AG04450 (cell line): ENCODE measurements at regions not wholly inside any gene's neighbourhood (a gene's known extent, or its start where the extent isn't known, plus 50 kb on each side); places are given as distances from the start of the nearest gene placed in this dataset.

Source experiments
- CTCF ChIA-PET: fragments of 300-600, 350-600 bp; formaldehyde crosslinking; extraction: SDS; loops from one replicate; lab custom pipeline; 2022; ENCODE audit warnings: antibody characterized with exemption, inconsistent platforms; lab: Charles Lee
- POLR2A ChIA-PET: fragments of 350-600 bp; formaldehyde crosslinking; extraction: SDS; loops from one replicate; lab custom pipeline; 2021; ENCODE audit warnings: antibody characterized with exemption, inconsistent platforms; lab: Yijun Ruan, JAX
- DNase-seq: peaks from one replicate; pipeline ENCODE4 v3.0.0-alpha.2; 2011; ENCODE audit warnings: low read depth, low spot score
- H3K27ac ChIP-seq: one replicate; pipeline ENCODE4 v1.5.1; 2012; ENCODE audit warnings: low read depth, low read length, control low read depth
- H3K27me3 ChIP-seq: one replicate; pipeline ENCODE4 v1.6.0; 2012; ENCODE audit warnings: low read length; ENCODE audit not compliant: control insufficient read depth, insufficient read depth
- H3K4me3 ChIP-seq: 2 replicates; pipeline ENCODE4 v1.5.1; 2011; ENCODE audit warnings: mild to moderate bottlenecking, low read depth, low read length, control low read depth
- H3K9me3 ChIP-seq: 2 replicates; pipeline ENCODE4 v1.5.1; 2012; ENCODE audit warnings: low read length; ENCODE audit not compliant: control insufficient read depth, insufficient read depth
- TF ChIP-seq, protein P1 (sequence below): IDR thresholded peaks from 2 replicates; pipeline ENCODE4 v1.5.1; 2011; ENCODE audit warnings: low read depth, low read length, control low read depth, inconsistent platforms

DNA sequence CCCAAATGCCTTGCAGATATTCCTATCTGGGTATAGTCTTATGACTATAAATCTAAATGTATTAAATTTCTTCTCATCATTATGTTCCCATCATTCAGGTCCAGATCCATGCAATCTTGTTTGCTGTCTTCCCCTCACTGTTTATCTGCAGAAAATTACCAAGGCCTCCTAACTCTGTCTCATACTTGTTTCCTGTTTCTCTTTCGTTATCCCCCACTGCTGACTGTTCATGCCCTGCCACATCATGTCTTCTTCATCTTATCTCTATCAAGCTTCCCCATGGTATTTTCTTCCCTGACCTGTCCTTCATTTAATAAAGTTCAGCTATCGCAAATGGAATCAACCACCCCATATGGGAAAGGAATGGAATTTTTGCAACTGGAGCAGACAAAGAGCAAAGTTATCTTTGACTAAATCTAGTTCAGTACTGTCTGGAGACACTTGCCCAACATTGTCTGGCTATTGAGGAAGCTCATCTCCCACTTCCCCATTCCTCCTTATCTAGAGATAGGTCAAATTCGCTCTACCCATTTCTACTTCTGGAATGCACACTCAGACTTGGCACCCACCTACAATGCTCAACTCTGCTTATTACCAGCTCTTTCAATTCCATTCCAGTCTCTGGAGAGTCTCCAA is 1358.1 kb downstream of the EFNB2 start:
- no peak for DNase-seq
- TF ChIP-seq, protein P1, sequence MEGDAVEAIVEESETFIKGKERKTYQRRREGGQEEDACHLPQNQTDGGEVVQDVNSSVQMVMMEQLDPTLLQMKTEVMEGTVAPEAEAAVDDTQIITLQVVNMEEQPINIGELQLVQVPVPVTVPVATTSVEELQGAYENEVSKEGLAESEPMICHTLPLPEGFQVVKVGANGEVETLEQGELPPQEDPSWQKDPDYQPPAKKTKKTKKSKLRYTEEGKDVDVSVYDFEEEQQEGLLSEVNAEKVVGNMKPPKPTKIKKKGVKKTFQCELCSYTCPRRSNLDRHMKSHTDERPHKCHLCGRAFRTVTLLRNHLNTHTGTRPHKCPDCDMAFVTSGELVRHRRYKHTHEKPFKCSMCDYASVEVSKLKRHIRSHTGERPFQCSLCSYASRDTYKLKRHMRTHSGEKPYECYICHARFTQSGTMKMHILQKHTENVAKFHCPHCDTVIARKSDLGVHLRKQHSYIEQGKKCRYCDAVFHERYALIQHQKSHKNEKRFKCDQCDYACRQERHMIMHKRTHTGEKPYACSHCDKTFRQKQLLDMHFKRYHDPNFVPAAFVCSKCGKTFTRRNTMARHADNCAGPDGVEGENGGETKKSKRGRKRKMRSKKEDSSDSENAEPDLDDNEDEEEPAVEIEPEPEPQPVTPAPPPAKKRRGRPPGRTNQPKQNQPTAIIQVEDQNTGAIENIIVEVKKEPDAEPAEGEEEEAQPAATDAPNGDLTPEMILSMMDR = no peak
- Histone ChIP-seq H3K27me3 (no peaks in the 10 kb centered on the region), H3K9me3 (no peaks in the 10 kb centered on the region), H3K27ac (no peak overlapping the region), H3K4me3 (no peak overlapping the region)
- CTCF ChIA-PET = no interaction called here
- POLR2A ChIA-PET = no interaction called here

DNA sequence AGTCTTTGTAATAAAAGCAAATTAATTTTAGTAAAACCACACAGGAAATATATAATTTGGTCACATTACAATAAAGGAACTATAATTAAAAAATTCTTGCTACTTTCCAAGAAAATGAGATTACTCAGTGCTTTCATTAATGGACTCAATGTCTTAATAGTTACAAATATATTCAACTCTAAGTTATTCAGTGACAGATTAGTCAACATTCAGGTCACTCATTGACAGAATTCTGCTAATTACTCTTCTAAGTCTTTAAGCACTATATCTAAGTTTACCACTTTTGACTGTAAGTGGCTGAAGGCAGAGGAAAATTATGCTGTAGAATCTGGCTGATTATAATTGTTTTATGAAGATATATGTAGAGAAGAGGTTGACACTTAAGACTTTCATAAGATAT is 1365.0 kb downstream of the EFNB2 start:
- H3K27ac ChIP-seq = no peak overlapping the region
- CTCF ChIA-PET = no interaction called here
- no peak overlapping the region for H3K4me3 ChIP-seq
- H3K9me3 ChIP-seq = no peaks in the 10 kb centered on the region
- no peaks in the 10 kb centered on the region for H3K27me3 ChIP-seq
- TF ChIP-seq, protein P1 = no peak
- POLR2A ChIA-PET = no interaction called here
- no peak for DNase-seq

DNA sequence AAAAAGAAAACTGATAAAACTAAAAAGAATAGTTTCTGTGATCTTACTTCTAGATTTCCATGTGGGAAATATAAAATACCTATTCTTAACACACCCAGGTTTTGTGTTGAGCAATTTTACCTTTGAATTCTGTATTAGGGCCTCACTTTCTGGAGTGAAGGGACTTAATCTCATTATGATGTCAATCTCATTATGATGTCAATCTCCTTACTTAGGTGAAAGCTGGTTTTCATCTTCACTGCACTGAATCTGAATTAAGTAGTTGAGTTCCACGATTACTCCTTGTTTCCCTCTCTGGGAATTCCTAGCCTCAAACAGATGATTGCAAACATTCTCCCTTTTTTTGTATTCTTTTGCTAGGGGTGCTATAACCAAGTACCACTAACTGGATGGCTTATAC is 1367.2 kb downstream of the EFNB2 start:
- ChIA-PET POLR2A (no interaction called here), CTCF (no interaction called here)
- no peak for DNase-seq
- Histone ChIP-seq H3K9me3 (no peaks in the 10 kb centered on the region), H3K27ac (no peak overlapping the region), H3K4me3 (no peak overlapping the region), H3K27me3 (no peaks in the 10 kb centered on the region)
- TF ChIP-seq, protein P1 = no peak

DNA sequence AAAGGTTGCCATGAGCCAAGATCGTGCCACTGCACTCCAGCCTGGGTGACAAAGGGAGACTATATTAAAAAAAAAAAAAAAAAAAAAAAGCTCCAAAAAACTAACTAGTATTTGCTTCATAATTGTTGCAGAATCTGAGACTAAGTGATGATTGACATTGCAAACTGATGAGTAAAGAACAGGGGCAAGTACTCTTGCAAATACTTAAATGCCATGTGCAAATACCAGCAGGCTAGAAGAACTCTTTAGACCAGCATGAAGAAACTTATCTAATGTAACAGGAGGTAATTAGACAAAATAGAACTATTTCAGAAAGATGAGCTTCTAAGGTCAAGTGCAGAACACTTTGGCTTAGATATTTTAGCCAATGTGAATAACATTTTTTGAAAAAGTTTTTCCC is 1368.1 kb downstream of the EFNB2 start:
- H3K27ac ChIP-seq = no peak overlapping the region
- TF ChIP-seq, protein P1 = no peak
- ChIA-PET CTCF (interaction anchor here (0.6 kb wide), 1 partner anchor 74 kb away, joined by 3 read pairs; no protein-coding TSS in a partner anchor), POLR2A (no interaction called here)
- H3K9me3 ChIP-seq = no peaks in the 10 kb centered on the region
- H3K4me3 ChIP-seq = no peak overlapping the region
- no peaks in the 10 kb centered on the region for H3K27me3 ChIP-seq
- no peak for DNase-seq

DNA sequence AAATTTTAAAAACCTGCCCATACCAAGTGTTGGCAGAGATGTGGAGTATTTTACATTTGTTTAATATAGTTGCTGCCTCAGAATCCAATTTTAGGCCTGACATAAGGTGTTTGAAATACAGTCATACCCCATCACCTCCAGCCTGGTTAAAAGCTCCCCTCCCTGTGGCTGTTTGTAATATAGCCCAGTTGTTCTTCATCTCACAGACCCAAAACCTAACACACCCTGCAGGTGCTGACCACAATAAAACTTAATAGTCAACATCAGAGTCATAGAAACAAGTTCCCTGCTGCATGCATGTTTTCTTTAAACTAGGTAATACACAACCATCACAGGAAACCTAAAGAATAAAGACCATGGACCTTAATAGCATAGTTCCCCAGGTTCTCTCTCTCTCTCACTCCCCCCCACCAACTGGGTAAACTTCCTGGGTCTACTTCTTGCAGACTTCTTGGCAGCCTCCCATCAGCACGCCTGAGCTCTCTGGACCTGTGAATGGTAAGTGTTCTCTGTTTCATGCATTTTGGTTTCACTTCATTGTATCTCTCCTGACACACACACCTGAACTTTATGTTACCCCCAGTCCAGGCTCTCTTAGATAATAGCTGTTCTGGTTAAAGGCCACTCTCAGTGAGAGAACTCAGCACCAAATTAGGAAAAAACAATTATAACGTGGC is 1369.9 kb downstream of the EFNB2 start:
- ChIA-PET CTCF (no interaction called here), POLR2A (no interaction called here)
- H3K27me3 ChIP-seq = no peaks in the 10 kb centered on the region
- H3K4me3 ChIP-seq = no peak overlapping the region
- H3K9me3 ChIP-seq = no peaks in the 10 kb centered on the region
- no peak overlapping the region for H3K27ac ChIP-seq
- DNase-seq = no peak
- TF ChIP-seq, protein P1 = no peak
